Right atrium auricular region (tissue), 2 donors: ENCODE measurements at regions not wholly inside any gene's neighbourhood (a gene's known extent, or its start where the extent isn't known, plus 50 kb on each side); places are given as distances from the start of the nearest gene placed in this dataset.
"Not testable (repeated sequence)": the region's sequence is repeated elsewhere in the genome, so short reads cannot be mapped to it uniquely, and the experiment has no call there.

Source experiments
- DNase-seq: peaks from one replicate; pipeline ENCODE4 v3.0.0-alpha.2; 2019; ENCODE audit warnings: low spot score
- H3K27ac ChIP-seq, 2 donors: fragments of 200-600 bp; sonication (generic); 1 replicate in 1 of 2; 2 replicates in 1 of 2; pipeline ENCODE4 v1.5.1; 2016 to 2019
- H3K27me3 ChIP-seq, 2 donors: fragments of 200-600 bp; sonication (generic); one replicate each; pipeline versions ENCODE4 v1.5.1 to v1.6.0; 2017 to 2019
- H3K36me3 ChIP-seq: fragments of 200-600 bp; sonication (generic); one replicate; pipeline ENCODE4 v1.5.1; 2016
- H3K4me1 ChIP-seq, 2 donors: fragments of 200-600 bp; sonication (generic); one replicate each; pipeline versions ENCODE4 v1.5.1 to v1.6.0; 2017 to 2019
- H3K4me3 ChIP-seq, 2 donors: fragments of 200-600 bp; sonication (generic); 1 replicate in 1 of 2; 2 replicates in 1 of 2; pipeline ENCODE4 v1.5.1; 2017 to 2019; ENCODE audit warnings: mild to moderate bottlenecking in 1 of 2, moderate library complexity in 1 of 2
- H3K9me3 ChIP-seq, 2 donors: fragments of 200-600 bp; sonication (generic); one replicate each; pipeline ENCODE4 v1.5.1; 2019

- not testable (repeated sequence) for H3K4me3 ChIP-seq, H3K9me3 ChIP-seq, DNase-seq, H3K36me3 ChIP-seq, H3K27ac ChIP-seq, H3K4me1 ChIP-seq, H3K27me3 ChIP-seq
Observed at GRCh38 chr15:22519213-22519612, 60.5 kb downstream of the GOLGA6L22 start.

DNA sequence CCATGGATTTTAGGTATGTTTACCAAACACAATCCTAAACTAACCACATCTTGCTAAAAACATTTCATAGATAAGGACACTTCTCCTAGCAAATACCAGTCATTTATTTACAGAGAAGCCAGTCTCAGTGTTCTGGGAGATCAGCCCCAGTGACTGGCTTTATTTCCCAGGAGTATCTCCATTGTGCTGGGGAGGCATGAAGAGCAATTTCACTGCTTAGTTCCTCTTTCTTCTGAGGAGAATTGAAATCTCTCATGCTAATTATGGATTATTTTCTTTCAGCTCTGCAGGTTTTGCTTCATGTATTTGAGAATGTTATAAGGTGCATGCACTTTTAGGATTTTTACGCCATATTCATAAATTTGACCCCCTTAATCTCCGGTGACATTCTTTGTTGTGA, 67.8 kb downstream of the GOLGA6L22 start:
- not testable (repeated sequence) for H3K27ac ChIP-seq, H3K27me3 ChIP-seq, H3K9me3 ChIP-seq, H3K4me1 ChIP-seq, H3K4me3 ChIP-seq, H3K36me3 ChIP-seq, DNase-seq

DNA sequence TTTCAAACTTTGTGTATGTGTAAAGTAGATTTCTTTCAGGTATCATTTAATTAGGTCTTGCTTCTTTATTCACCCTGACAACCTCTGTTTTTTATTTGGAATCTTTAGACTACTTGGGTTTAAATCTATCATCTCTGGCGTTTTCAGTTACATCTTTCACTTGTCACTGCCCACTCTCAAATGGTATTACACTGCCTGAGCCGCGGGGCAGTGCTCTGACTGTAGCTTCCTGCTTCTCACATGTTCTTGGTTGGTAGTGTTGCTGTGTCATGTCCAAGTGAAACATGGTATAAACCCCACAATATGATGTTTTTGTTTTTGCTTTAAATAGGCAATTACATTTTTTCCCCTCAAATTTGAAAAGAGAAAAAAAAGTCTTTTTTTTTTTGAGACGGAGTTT, 68.3 kb downstream of the GOLGA6L22 start:
- not testable (repeated sequence) for H3K27ac ChIP-seq, H3K9me3 ChIP-seq, H3K36me3 ChIP-seq, DNase-seq, H3K4me1 ChIP-seq, H3K4me3 ChIP-seq, H3K27me3 ChIP-seq

DNA sequence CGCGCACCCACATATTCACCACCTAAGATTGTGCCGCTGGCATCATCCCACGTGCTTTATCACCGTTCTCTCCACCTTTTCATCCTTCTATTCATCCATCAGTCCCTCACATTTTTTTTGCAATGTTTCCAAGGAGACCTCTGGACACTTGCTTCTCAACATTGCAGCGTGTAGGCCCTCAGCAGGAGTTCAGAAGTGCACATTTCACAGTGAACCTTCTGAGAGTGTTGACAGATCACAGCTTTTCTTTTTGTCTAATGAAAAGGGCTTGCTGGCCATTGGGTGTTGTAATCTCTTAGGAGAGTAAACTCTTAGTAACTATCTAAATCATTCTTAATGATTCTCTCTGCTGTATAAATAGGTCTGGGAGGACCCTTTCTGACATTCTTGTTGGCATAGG, 70.5 kb downstream of the GOLGA6L22 start:
- not testable (repeated sequence) for H3K27me3 ChIP-seq, H3K4me3 ChIP-seq, DNase-seq, H3K27ac ChIP-seq, H3K9me3 ChIP-seq, H3K36me3 ChIP-seq, H3K4me1 ChIP-seq

DNA sequence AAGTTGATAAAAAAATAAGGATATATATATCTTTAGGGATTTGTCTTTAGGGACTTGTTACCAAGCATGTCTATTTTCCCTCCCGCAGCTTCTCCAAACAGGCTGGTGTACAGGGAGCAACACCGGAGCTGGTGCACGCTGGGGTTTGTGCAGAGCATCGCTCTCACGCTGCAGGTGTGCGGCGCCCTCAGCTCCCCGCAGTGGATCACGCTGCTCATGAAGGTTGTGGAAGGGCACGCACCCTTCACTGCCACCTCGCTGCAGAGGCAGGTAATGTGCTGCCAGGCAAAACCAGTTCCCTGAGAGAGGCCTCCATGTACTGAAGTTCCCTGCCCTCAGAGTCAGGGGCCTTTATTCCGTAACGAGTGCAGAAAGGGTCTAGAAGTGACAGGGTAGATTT, 101.0 kb downstream of the GOLGA6L22 start:
- not testable (repeated sequence) for H3K4me1 ChIP-seq, DNase-seq, H3K36me3 ChIP-seq, H3K27ac ChIP-seq, H3K9me3 ChIP-seq, H3K4me3 ChIP-seq, H3K27me3 ChIP-seq

- not testable (repeated sequence) for H3K4me3 ChIP-seq, H3K27ac ChIP-seq, H3K9me3 ChIP-seq, DNase-seq, H3K27me3 ChIP-seq, H3K4me1 ChIP-seq, H3K36me3 ChIP-seq
Observed at GRCh38 chr15:22561716-22562115, 103.0 kb downstream of the GOLGA6L22 start.

DNA sequence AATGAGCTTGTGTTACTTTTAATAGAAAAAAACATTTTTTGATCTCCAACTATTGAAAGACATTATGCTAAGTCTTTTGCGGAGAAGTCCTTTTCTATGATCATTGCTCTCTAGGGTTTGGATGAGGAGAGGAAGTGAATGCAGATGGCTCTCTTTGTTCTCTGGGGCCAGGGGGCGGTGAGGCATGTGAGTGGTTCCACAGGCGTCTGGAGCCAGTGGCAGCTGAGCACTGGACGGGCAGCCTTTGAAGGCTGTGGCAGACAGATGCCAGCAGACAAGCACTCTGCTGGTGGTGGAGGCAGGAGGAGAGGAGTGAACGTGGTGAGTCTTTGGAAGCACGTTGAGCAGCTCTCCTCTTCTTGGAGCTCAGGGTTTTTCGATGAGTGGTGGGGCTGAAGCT, 107.8 kb downstream of the GOLGA6L22 start:
- H3K27me3 ChIP-seq, DNase-seq, H3K27ac ChIP-seq, H3K4me1 ChIP-seq, H3K36me3 ChIP-seq, H3K4me3 ChIP-seq, H3K9me3 ChIP-seq: not testable (repeated sequence)

- not testable (repeated sequence) for H3K27me3 ChIP-seq, H3K4me1 ChIP-seq, H3K27ac ChIP-seq, H3K36me3 ChIP-seq, H3K4me3 ChIP-seq, H3K9me3 ChIP-seq, DNase-seq
Observed at GRCh38 chr15:22569486-22569885, 110.8 kb downstream of the GOLGA6L22 start.

GRCh38 chr15:22572152-22572735, 113.5 kb downstream of the GOLGA6L22 start:
- H3K27ac ChIP-seq, H3K4me1 ChIP-seq, H3K9me3 ChIP-seq, H3K36me3 ChIP-seq, H3K27me3 ChIP-seq, DNase-seq, H3K4me3 ChIP-seq: not testable (repeated sequence)

- not testable (repeated sequence) for H3K36me3 ChIP-seq, H3K27ac ChIP-seq, H3K9me3 ChIP-seq, DNase-seq, H3K4me1 ChIP-seq, H3K27me3 ChIP-seq, H3K4me3 ChIP-seq
Observed at GRCh38 chr15:22572792-22573191, 114.1 kb downstream of the GOLGA6L22 start.

- H3K4me3 ChIP-seq, H3K36me3 ChIP-seq, H3K27me3 ChIP-seq, H3K4me1 ChIP-seq, H3K9me3 ChIP-seq, DNase-seq, H3K27ac ChIP-seq: not testable (repeated sequence)
Observed at GRCh38 chr15:22577828-22578227, 119.1 kb downstream of the GOLGA6L22 start.

- H3K4me3 ChIP-seq, DNase-seq, H3K9me3 ChIP-seq, H3K4me1 ChIP-seq, H3K36me3 ChIP-seq, H3K27me3 ChIP-seq, H3K27ac ChIP-seq: not testable (repeated sequence)
Observed at GRCh38 chr15:22579213-22579612, 120.5 kb downstream of the GOLGA6L22 start.

DNA sequence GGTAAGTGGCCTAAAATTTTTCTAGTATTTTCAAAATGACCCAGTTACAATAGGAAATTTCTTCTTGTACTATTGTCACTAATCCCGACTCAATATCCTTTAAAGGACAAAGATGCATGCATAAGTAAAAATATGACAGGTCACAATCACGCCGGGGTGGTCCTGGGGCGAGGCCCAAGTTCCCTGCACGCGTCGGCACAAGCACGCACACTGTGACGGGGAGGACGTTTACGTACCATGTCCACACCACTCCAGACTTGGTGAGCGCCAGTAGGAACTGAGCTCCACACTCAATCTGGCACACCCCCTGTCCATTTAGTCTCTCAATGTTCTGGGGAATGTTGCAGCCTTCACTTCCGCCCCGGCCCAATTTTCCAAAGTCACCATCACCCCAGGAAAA, 128.7 kb downstream of the GOLGA6L22 start:
- not testable (repeated sequence) for H3K27me3 ChIP-seq, H3K36me3 ChIP-seq, H3K4me3 ChIP-seq, DNase-seq, H3K9me3 ChIP-seq, H3K4me1 ChIP-seq, H3K27ac ChIP-seq

DNA sequence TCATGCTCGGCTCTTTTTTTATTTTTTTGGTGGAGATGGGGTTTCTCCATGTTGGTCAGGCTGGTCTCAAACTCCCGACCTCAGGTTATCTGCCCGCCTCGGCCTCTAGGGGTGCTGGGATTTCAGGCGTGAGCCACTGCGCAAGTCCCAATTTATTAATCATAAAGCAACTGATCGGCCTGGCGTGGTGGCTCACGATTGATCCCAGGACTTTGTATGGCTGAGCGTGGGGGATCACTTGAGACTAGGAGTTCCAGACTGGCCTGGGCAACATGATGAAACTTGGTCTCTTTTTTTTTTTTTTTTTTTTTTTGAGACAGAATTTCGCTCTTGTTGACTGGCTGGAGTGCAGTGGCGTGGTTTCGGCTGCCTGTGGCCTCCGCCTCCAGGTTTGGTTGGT, 139.8 kb downstream of the GOLGA6L22 start:
- H3K36me3 ChIP-seq, H3K27ac ChIP-seq, H3K4me3 ChIP-seq, H3K4me1 ChIP-seq, DNase-seq, H3K9me3 ChIP-seq, H3K27me3 ChIP-seq: not testable (repeated sequence)

- not testable (repeated sequence) for H3K4me1 ChIP-seq, H3K4me3 ChIP-seq, H3K27ac ChIP-seq, H3K27me3 ChIP-seq, H3K36me3 ChIP-seq, DNase-seq, H3K9me3 ChIP-seq
Observed at GRCh38 chr15:22599526-22600320, 141.0 kb downstream of the GOLGA6L22 start.

DNA sequence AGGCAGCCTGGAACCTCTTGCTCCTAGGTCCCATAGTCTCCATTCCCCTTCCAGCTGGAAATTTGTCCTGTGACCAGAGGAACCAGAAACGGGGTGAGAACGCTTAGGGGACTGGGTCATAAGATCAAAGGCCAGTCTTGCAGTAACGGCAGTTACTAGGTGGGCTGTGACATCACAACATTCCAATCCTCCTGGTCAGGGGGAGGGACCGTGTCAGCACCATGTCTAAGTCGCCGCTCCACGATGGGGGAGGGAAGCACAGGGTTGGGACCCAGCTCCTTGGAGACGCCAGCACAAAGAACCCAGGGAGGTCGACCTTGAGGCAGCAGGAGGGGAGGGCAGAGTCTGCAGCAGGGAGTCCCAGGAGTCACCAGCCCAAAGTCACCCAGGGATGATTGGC, 158.3 kb downstream of the GOLGA6L22 start:
- DNase-seq, H3K4me1 ChIP-seq, H3K27ac ChIP-seq, H3K9me3 ChIP-seq, H3K4me3 ChIP-seq, H3K27me3 ChIP-seq, H3K36me3 ChIP-seq: not testable (repeated sequence)
